ENCODE measurements at regions not wholly inside any gene's neighbourhood (a gene's known extent, or its start where the extent isn't known, plus 50 kb on each side); places are given as distances from the start of the nearest gene placed in this dataset.

DNA sequence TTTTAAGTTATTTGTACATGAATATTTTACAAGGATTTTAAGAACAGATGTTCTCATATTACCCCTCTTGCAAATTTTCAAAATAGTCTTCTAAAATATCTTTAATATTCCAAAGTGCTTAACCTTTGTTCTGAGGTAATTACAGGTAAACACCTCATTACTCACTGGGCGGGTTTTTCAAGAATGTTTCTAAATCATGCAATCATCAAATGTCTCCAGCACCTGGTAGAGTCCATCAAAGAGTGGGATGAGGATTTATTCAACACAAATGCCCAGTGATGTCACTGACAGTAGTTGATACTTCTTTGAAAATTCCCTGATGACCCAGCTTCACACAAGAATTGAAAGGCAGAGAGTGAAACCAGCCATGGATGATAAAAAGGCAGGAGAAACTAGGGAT, 114.4 kb downstream of the SEC61B start:
- TF ChIP-seq ZBTB49 (CRISPR knock-in tag; IDR thresholded peaks at IDR 0.05; ENCODE audit: borderline replicate concordance) (no peak), HCFC1 (IDR thresholded peaks at IDR 0.05; ENCODE audit: low read depth, low read length) (no peak), COPS2 (conservative IDR thresholded peaks at IDR 0.05) (no peak), POLR3G (IDR thresholded peaks at IDR 0.05; ENCODE audit: extremely low read depth, insufficient read length, insufficient replicate concordance) (no peak), FOXK2 (conservative IDR thresholded peaks at IDR 0.05 in 1 of 2, IDR thresholded peaks at IDR 0.05 in 1 of 2; ENCODE audit: low read depth in 2 of 2) (no peak), HNRNPH1 (optimal IDR thresholded peaks at IDR 0.05; ENCODE audit: low read depth, low read length) (no peak), MTA3 (IDR thresholded peaks at IDR 0.05; ENCODE audit: borderline replicate concordance) (no peak), ZNF639 (CRISPR knock-in tag; conservative IDR thresholded peaks at IDR 0.05 in 1 of 2, IDR thresholded peaks at IDR 0.05 in 1 of 2) (no peak)
